DND-41 (cell line): ENCODE measurements at regions not wholly inside any gene's neighbourhood (a gene's known extent, or its start where the extent isn't known, plus 50 kb on each side); places are given as distances from the start of the nearest gene placed in this dataset.

Experiments used
- EZH2 ChIP-seq: IDR thresholded peaks from 3 replicates; pipeline ENCODE4 v1.6.1; 2012; ENCODE audit warnings: borderline replicate concordance, low read depth, mild to moderate bottlenecking, moderate library complexity, low read length, inconsistent platforms; ENCODE audit not compliant: severe bottlenecking
- TF ChIP-seq, protein P1 (sequence below): IDR thresholded peaks from 2 replicates; pipeline ENCODE4 v1.5.1; 2012; ENCODE audit warnings: borderline replicate concordance, low read length, moderate library complexity, mild to moderate bottlenecking; ENCODE audit not compliant: poor library complexity, severe bottlenecking; ENCODE audit errors: extremely low read depth

DNA sequence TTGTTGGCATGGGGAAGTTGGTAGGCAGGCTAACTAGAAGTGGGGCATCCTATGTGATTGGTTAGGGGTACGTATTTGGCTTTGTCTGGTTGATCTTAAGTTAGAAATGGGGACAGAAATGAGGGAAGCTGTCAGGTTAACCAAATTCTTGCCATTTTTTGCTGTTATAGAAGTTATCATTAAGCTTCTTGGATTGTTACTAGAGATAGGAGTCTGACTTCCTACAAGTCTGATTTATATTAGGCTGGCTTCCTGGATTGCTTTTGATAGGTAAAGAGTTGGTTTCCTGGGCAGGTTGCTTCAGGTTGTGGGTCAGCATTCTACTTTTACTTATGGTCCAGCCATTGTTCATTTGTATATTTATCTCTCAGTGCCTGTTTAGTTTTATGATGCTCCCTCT is 216.9 kb downstream of the TLE4 start:
- TF ChIP-seq, protein P1, sequence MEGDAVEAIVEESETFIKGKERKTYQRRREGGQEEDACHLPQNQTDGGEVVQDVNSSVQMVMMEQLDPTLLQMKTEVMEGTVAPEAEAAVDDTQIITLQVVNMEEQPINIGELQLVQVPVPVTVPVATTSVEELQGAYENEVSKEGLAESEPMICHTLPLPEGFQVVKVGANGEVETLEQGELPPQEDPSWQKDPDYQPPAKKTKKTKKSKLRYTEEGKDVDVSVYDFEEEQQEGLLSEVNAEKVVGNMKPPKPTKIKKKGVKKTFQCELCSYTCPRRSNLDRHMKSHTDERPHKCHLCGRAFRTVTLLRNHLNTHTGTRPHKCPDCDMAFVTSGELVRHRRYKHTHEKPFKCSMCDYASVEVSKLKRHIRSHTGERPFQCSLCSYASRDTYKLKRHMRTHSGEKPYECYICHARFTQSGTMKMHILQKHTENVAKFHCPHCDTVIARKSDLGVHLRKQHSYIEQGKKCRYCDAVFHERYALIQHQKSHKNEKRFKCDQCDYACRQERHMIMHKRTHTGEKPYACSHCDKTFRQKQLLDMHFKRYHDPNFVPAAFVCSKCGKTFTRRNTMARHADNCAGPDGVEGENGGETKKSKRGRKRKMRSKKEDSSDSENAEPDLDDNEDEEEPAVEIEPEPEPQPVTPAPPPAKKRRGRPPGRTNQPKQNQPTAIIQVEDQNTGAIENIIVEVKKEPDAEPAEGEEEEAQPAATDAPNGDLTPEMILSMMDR, result no peak
- no peak for TF ChIP-seq EZH2
